ENCODE measurements at regions not wholly inside any gene's neighbourhood (a gene's known extent, or its start where the extent isn't known, plus 50 kb on each side); places are given as distances from the start of the nearest gene placed in this dataset.
A peak's percentile ranks its signal among the peaks of the same experiment; 100 is the strongest.
"Not testable (repeated sequence)": the region's sequence is repeated elsewhere in the genome, so short reads cannot be mapped to it uniquely, and the experiment has no call there.

- DNase-seq (ENCODE audit: low read depth in 2 of 2): no peak
These were observed 119.3 kb upstream of the SLC7A14 start for GRCh38 chr3:170705131-170705530.

- peak; percentile 80 to 83 for DNase-seq (ENCODE audit: low read depth in 2 of 2)
These were observed 117.3 kb upstream of the SLC7A14 start for GRCh38 chr3:170703121-170703588.

GRCh38 chr3:170701696-170702678, 116.1 kb upstream of the SLC7A14 start:
- DNase-seq (ENCODE audit: low read depth in 2 of 2): no peak

- no peak for DNase-seq (ENCODE audit: low read depth in 2 of 2)
These were observed 114.2 kb upstream of the SLC7A14 start for GRCh38 chr3:170700054-170700404.

GRCh38 chr3:170699158-170700053, 113.5 kb upstream of the SLC7A14 start:
- DNase-seq (ENCODE audit: low read depth in 2 of 2): no peak

GRCh38 chr3:170697908-170698307, 112.0 kb upstream of the SLC7A14 start:
- DNase-seq (ENCODE audit: low read depth in 2 of 2): no peak

- no peak for DNase-seq (ENCODE audit: low read depth in 2 of 2)
These were observed 111.3 kb upstream of the SLC7A14 start for GRCh38 chr3:170697131-170697530.

- DNase-seq (ENCODE audit: low read depth in 2 of 2): no peak
These were observed 109.7 kb upstream of the SLC7A14 start for GRCh38 chr3:170695486-170696064.

- DNase-seq (ENCODE audit: low read depth in 2 of 2): no peak
These were observed 106.8 kb upstream of the SLC7A14 start for GRCh38 chr3:170692720-170693119.

GRCh38 chr3:170690661-170690981, 104.7 kb upstream of the SLC7A14 start:
- no peak for DNase-seq (ENCODE audit: low read depth in 2 of 2)

- DNase-seq (ENCODE audit: low read depth in 2 of 2): no peak
These were observed 104.2 kb upstream of the SLC7A14 start for GRCh38 chr3:170689893-170690660.

GRCh38 chr3:170689296-170689829, 103.5 kb upstream of the SLC7A14 start:
- peak; percentile 92 for DNase-seq (ENCODE audit: low read depth in 2 of 2)

GRCh38 chr3:170688222-170688621, 102.3 kb upstream of the SLC7A14 start:
- DNase-seq (ENCODE audit: low read depth in 2 of 2): not testable (repeated sequence)

- no peak for DNase-seq (ENCODE audit: low read depth in 2 of 2)
These were observed 94.7 kb upstream of the SLC7A14 start for GRCh38 chr3:170680593-170680992.

GRCh38 chr3:170679190-170679589, 93.3 kb upstream of the SLC7A14 start:
- no peak for DNase-seq (ENCODE audit: low read depth in 2 of 2)

GRCh38 chr3:170670504-170670903, 84.6 kb upstream of the SLC7A14 start:
- no peak for DNase-seq (ENCODE audit: low read depth in 2 of 2)

GRCh38 chr3:170662986-170663385, 77.1 kb upstream of the SLC7A14 start:
- DNase-seq (ENCODE audit: low read depth in 2 of 2): not testable (repeated sequence)

- DNase-seq (ENCODE audit: low read depth in 2 of 2): no peak
These were observed 74.3 kb upstream of the SLC7A14 start for GRCh38 chr3:170660139-170660538.

GRCh38 chr3:170657312-170657711, 71.4 kb upstream of the SLC7A14 start:
- no peak for DNase-seq (ENCODE audit: low read depth in 2 of 2)

- DNase-seq (ENCODE audit: low read depth in 2 of 2): no peak
These were observed 70.4 kb upstream of the SLC7A14 start for GRCh38 chr3:170656284-170656683.

GRCh38 chr3:170653801-170654200, 67.9 kb upstream of the SLC7A14 start:
- no peak for DNase-seq (ENCODE audit: low read depth in 2 of 2)

All from fibroblast of skin of left biceps (primary cell).